Spleen (tissue), 7 donors: ENCODE measurements at regions not wholly inside any gene's neighbourhood (a gene's known extent, or its start where the extent isn't known, plus 50 kb on each side); places are given as distances from the start of the nearest gene placed in this dataset.

Experiments
- POLR2A ChIP-seq, 3 donors: fragments of 450-650 bp; IDR thresholded peaks; one replicate each; pipeline ENCODE4 v1.5.1; 2017; ENCODE audit warnings: antibody characterized with exemption in 3 of 3, mild to moderate bottlenecking in 1 of 3
- TF ChIP-seq, protein P1 (sequence below), 11 experiments: fragments of 200-600 bp in 7 of 11; fragments of 450-650 bp in 4 of 11; sonication (generic) in 4 of 11; IDR thresholded peaks in 8 of 11; conservative IDR thresholded peaks in 3 of 11; 1 replicate in 7 of 11; 2 replicates in 4 of 11; pipeline versions ENCODE4 v1.4.0 to v1.8.0; 2016 to 2021; ENCODE audit warnings: antibody characterized with exemption in 11 of 11, inconsistent platforms in 4 of 11, mild to moderate bottlenecking in 1 of 11
- donor health status: DM: no; HTN: no; CAD: no; lungs with moderate emphysema.
- donor health status: DM: no; HTN: no; CAD: no.
- donor health status: DM: no; HTN: no; CAD: no.

- TF ChIP-seq POLR2A (IDR thresholded peaks at IDR 0.05), result no peak
- TF ChIP-seq, protein P1, sequence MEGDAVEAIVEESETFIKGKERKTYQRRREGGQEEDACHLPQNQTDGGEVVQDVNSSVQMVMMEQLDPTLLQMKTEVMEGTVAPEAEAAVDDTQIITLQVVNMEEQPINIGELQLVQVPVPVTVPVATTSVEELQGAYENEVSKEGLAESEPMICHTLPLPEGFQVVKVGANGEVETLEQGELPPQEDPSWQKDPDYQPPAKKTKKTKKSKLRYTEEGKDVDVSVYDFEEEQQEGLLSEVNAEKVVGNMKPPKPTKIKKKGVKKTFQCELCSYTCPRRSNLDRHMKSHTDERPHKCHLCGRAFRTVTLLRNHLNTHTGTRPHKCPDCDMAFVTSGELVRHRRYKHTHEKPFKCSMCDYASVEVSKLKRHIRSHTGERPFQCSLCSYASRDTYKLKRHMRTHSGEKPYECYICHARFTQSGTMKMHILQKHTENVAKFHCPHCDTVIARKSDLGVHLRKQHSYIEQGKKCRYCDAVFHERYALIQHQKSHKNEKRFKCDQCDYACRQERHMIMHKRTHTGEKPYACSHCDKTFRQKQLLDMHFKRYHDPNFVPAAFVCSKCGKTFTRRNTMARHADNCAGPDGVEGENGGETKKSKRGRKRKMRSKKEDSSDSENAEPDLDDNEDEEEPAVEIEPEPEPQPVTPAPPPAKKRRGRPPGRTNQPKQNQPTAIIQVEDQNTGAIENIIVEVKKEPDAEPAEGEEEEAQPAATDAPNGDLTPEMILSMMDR (IDR thresholded peaks at IDR 0.05 in 8 of 11, conservative IDR thresholded peaks at IDR 0.05 in 3 of 11), result no peak
Measured at GRCh38 chr15:69660658-69661405, 208.2 kb downstream of the RPLP1 start.
